ENCODE measurements at regions not wholly inside any gene's neighbourhood (a gene's known extent, or its start where the extent isn't known, plus 50 kb on each side); places are given as distances from the start of the nearest gene placed in this dataset.

GRCh38 chr4:149158817-149159216 is 656.8 kb downstream of the IQCM start:
- TF ChIP-seq CTCF (IDR thresholded peaks at IDR 0.05; ENCODE audit: low read depth, low read length) (no peak), EZH2phosphoT487 (IDR thresholded peaks at IDR 0.05; ENCODE audit: low read depth) (no peak)

Data from OCI-LY3 (cell line).